WERI-Rb-1 (cell line): ENCODE measurements at regions not wholly inside any gene's neighbourhood (a gene's known extent, or its start where the extent isn't known, plus 50 kb on each side); places are given as distances from the start of the nearest gene placed in this dataset.

ENCODE experiments used
- DNase-seq: peaks from one replicate; pipeline ENCODE4 v3.0.0-alpha.2; 2020
- H3K27ac ChIP-seq: fragments of 250-450 bp; sonication (Bioruptor Pico); 2 replicates; pipeline ENCODE4 v1.5.1; 2020; ENCODE audit warnings: mild to moderate bottlenecking, moderate library complexity
- H3K27me3 ChIP-seq: fragments of 250-450 bp; sonication (Bioruptor Pico); 2 replicates; pipeline ENCODE4 v1.5.1; 2021; ENCODE audit warnings: mild to moderate bottlenecking, low read depth, moderate library complexity; ENCODE audit not compliant: insufficient read depth, severe bottlenecking
- H3K36me3 ChIP-seq: fragments of 250-450 bp; sonication (Bioruptor Pico); 2 replicates; pipeline ENCODE4 v1.5.1; 2020; ENCODE audit warnings: mild to moderate bottlenecking, moderate library complexity
- H3K4me3 ChIP-seq: 2 replicates; pipeline ENCODE4 v1.5.1; 2011; ENCODE audit warnings: low read depth, mild to moderate bottlenecking, control low read depth, low read length
- H3K9me3 ChIP-seq: fragments of 250-450 bp; sonication (Bioruptor Pico); 2 replicates; pipeline ENCODE4 v1.5.1; 2021; ENCODE audit warnings: mild to moderate bottlenecking, moderate library complexity; ENCODE audit not compliant: severe bottlenecking
- CTCF ChIP-seq: IDR thresholded peaks from 2 replicates; pipeline ENCODE4 v1.5.1; 2011; ENCODE audit warnings: low read depth, mild to moderate bottlenecking, control low read depth, inconsistent platforms, low read length

- no peaks in the 10 kb centered on the region for H3K36me3 ChIP-seq
- H3K9me3 ChIP-seq = peaks cover 2% of the 10 kb centered on the region
- no peak overlapping the region for H3K27ac ChIP-seq
- H3K4me3 ChIP-seq = no peak overlapping the region
- DNase-seq = no peak
- no peak for TF ChIP-seq CTCF
- no peaks in the 10 kb centered on the region for H3K27me3 ChIP-seq
Measured at GRCh38 chr3:135699741-135700140, 265.8 kb upstream of the PPP2R3A start.

GRCh38 chr3:135706758-135707375, 258.7 kb upstream of the PPP2R3A start:
- Histone ChIP-seq H3K36me3 (no peaks in the 10 kb centered on the region), H3K9me3 (no peaks in the 10 kb centered on the region)

GRCh38 chr3:135719449-135719848, 246.1 kb upstream of the PPP2R3A start:
- Histone ChIP-seq H3K9me3 (no peaks in the 10 kb centered on the region), H3K27me3 (no peaks in the 10 kb centered on the region), H3K4me3 (no peak overlapping the region), H3K27ac (no peak overlapping the region), H3K36me3 (no peaks in the 10 kb centered on the region)
- no peak for DNase-seq
- no peak for TF ChIP-seq CTCF

More at GRCh38 chr3:135706758-135707375, 258.7 kb upstream of the PPP2R3A start:
- Histone ChIP-seq H3K27ac (no peak overlapping the region), H3K4me3 (no peak overlapping the region), H3K27me3 (no peaks in the 10 kb centered on the region)
- no peak for DNase-seq
- no peak for TF ChIP-seq CTCF

GRCh38 chr3:135728007-135728721, 237.4 kb upstream of the PPP2R3A start:
- no peak for TF ChIP-seq CTCF
- no peaks in the 10 kb centered on the region for H3K36me3 ChIP-seq
- no peak overlapping the region for H3K27ac ChIP-seq
- no peaks in the 10 kb centered on the region for H3K27me3 ChIP-seq
- H3K9me3 ChIP-seq = peaks cover 4% of the 10 kb centered on the region
- DNase-seq = no peak
- H3K4me3 ChIP-seq = no peak overlapping the region

GRCh38 chr3:135731546-135731945, 234.0 kb upstream of the PPP2R3A start:
- no peak for TF ChIP-seq CTCF
- H3K27ac ChIP-seq = no peak overlapping the region
- no peak for DNase-seq

More at GRCh38 chr3:135731546-135731945, 234.0 kb upstream of the PPP2R3A start:
- H3K27me3 ChIP-seq = no peaks in the 10 kb centered on the region
- no peaks in the 10 kb centered on the region for H3K36me3 ChIP-seq
- H3K4me3 ChIP-seq = no peak overlapping the region
- peaks cover 2% of the 10 kb centered on the region for H3K9me3 ChIP-seq
